Stimulated activated effector memory CD8-positive, alpha-beta T cell treated with anti-CD3 and anti-CD28 coated beads, Interleukin-12 subunit alpha, Interleukin-12 subunit beta, amount 100 ng/mL, for 72 hours (primary cell): ENCODE measurements at regions not wholly inside any gene's neighbourhood (a gene's known extent, or its start where the extent isn't known, plus 50 kb on each side); places are given as distances from the start of the nearest gene placed in this dataset.

ENCODE experiments used
- ATAC-seq: fragments of 150-1000 bp; cut with Tn5 transposase; 2 replicates; pipeline ENCODE4 v1.10.0; 2021
- DNase-seq, 2 donors: peaks; one replicate each; pipeline ENCODE4 v3.0.0; 2021 to 2022; ENCODE audit warnings: low spot score in 2 of 2
- H3K27ac Mint-ChIP-seq: one replicate; pipeline ENCODE4 v1.8.0; 2022; ENCODE audit warnings: mild to moderate bottlenecking, mixed read lengths
- H3K36me3 Mint-ChIP-seq: one replicate; pipeline ENCODE4 v1.8.0; 2022; ENCODE audit warnings: mild to moderate bottlenecking, mixed read lengths
- H3K4me1 Mint-ChIP-seq: one replicate; pipeline ENCODE4 v1.8.0; 2022; ENCODE audit warnings: mixed read lengths
- H3K4me3 Mint-ChIP-seq: one replicate; pipeline ENCODE4 v1.8.0; 2022; ENCODE audit warnings: mild to moderate bottlenecking, mixed read lengths
- H3K9me3 Mint-ChIP-seq: one replicate; pipeline ENCODE4 v1.8.0; 2022; ENCODE audit warnings: mixed read lengths

DNA sequence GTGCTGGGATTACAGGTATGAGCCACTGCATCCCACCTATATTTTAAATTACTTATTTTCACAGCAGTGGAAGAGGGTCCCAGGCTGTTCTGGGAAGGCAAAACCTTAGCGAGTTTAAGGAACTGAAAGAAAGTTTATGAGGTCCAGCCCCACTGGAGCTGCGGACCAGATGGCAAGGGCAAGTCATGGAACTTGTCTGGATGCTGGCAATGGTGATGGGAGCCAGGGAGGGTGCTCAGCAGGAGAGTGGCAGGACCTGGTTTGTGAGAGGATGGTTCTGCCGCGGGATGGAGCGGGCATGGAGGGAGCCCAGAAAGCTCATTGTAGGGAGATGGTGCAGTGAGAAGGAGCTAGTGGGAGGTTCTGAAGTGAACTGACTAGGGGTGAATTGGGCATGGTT is 50.6 kb upstream of the SLC45A1 start:
- no peak overlapping the region for H3K4me3 Mint-ChIP-seq
- ATAC-seq (no peak), DNase-seq (no peak)
- no peaks in the 10 kb centered on the region for H3K36me3 Mint-ChIP-seq
- H3K4me1 Mint-ChIP-seq, result peaks cover 5% of the 10 kb centered on the region
- no peak overlapping the region for H3K27ac Mint-ChIP-seq
- H3K9me3 Mint-ChIP-seq, result no peaks in the 10 kb centered on the region

DNA sequence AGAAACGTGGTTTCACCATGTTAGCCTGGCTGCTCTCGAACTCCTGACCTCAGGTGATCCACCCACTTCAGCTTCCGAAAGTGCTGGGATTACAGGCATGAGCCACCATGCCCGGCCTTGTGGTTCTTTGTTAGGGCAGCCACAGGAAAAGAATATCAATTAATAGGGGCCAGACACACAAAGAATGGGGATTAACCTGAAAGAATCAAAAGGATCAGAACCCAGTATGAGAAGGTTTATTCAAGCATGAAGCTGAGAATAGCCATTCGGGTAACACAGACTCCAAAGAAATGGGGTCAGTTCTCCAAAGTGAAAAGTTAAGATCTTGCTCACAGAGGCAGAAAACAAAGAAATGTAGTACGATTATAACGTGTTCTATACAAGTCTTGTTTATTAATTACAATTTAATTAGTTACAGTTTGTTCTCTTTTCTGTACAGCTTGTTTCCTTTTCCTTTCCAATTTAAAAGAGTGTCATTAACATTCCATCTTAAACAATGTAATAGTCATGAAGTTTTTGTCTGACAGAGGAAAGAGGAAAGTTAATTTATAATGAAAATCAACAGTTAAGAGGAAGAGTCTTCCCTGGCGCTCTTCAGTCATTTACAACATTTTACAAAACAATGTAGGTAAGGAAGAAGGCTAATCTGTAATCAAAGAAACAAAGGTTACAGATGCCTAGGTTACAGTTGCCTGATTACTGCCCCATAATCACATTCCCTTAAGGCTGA is 51.3 kb upstream of the SLC45A1 start:
- Mint-ChIP-seq H3K9me3 (no peaks in the 10 kb centered on the region), H3K27ac (no peak overlapping the region), H3K4me3 (no peak overlapping the region), H3K4me1 (peaks cover 5% of the 10 kb centered on the region), H3K36me3 (no peaks in the 10 kb centered on the region)
- DNase-seq (no peak), ATAC-seq (no peak)

DNA sequence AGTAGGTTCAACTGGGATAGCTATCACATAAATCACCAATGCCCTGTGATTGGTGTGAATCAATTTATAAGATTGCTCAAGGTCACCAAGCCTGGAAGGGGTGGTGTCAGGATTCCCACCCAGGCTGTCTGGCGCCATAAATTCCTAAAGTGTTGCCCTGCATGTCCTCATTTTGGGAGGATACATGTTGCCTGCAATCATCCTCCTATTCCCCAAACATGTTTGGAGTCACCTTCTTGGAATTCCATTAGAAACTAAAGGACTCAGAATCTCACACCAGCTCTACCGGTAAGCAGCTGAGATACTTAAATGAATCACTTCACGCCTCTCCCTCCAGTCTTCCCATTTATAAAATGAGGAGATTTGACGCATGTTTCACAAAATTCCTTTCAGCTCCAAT is 54.1 kb upstream of the SLC45A1 start:
- no peaks in the 10 kb centered on the region for H3K9me3 Mint-ChIP-seq
- ATAC-seq (no peak), DNase-seq (no peak)
- H3K36me3 Mint-ChIP-seq, result no peaks in the 10 kb centered on the region
- H3K4me3 Mint-ChIP-seq, result no peak overlapping the region
- H3K4me1 Mint-ChIP-seq, result peaks cover 5% of the 10 kb centered on the region
- H3K27ac Mint-ChIP-seq, result no peak overlapping the region

DNA sequence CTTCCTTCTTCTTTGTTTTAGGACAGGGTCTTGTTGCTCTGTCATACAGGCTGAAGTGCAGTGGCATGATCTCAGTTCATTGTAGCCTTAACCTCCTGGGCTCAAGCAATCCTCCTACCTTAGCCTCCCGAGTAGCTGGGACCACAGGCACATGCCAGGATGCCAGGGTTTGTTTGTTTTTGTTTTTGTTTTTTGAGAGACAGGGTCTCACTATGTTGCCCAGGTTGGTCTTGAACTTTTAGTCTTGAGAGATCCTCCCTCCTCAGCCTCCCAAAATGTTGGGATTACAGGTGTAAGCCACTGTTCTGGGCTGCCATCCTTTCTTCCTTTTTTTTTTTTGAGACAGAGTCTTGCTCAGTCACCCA is 56.5 kb upstream of the SLC45A1 start:
- H3K36me3 Mint-ChIP-seq, result no peaks in the 10 kb centered on the region
- H3K4me1 Mint-ChIP-seq, result no peaks in the 10 kb centered on the region
- ATAC-seq, result no peak
- no peaks in the 10 kb centered on the region for H3K9me3 Mint-ChIP-seq
- no peak overlapping the region for H3K4me3 Mint-ChIP-seq
- no peak for DNase-seq
- H3K27ac Mint-ChIP-seq, result no peak overlapping the region

DNA sequence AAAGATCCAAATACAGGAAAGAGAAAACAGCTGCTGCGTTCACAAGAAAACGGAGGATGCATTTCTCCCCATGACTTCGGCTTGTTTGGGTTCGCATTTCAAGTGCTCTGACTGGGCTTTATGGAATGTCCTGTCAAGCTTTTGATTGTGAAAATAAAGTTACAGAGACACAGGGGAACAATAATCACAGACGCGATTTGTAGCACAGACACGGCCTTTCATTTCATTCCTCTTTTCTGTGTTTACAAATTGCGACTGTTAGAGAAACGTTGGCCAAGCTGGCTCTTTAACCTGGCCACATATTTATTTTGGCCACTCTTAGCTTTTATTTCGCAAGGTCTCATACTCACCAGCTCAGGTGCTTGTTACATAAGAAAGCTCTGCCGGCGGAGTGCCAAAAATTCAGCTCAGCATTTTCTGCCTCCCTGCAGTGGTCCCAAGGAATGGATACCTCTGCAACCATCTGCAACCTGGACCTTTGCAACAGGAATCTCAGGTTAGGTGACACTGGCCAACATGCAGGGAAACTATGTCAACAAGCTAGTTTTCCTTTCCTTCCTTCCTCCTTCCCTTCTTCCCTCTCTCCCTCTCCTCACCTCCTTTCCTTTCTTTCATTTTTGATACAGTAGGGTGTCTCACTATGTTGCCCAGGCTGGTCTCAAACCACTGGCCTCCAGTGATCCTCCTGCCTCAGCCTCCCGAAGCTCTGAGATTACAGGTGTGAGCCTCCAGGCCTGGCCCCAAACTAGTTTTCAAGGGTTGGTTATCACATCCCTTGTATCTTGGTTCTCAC is 58.2 kb upstream of the SLC45A1 start:
- Mint-ChIP-seq H3K36me3 (no peaks in the 10 kb centered on the region), H3K9me3 (no peaks in the 10 kb centered on the region), H3K27ac (no peak overlapping the region), H3K4me1 (no peaks in the 10 kb centered on the region), H3K4me3 (no peak overlapping the region)
- no peak for DNase-seq
- no peak for ATAC-seq

DNA sequence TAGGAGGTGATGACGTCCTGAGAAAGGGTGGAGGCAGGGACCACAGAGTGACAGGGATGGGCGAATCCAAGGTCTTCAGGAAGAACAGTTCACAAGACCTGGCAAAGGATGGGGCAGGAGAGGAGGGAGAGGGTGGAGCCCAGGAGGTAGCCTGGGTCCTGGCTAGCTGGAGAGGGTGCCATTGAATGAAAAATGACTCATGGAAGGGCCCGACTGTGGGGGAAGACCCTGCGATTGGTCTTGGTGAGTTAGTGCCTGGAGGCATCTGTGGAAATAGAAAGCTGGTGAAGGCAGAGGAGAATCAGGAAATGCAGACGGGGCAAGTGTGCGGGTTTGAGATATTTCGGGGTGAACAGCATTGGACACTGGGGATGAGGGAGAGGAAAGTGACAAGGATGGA is 60.3 kb upstream of the SLC45A1 start:
- no peaks in the 10 kb centered on the region for H3K36me3 Mint-ChIP-seq
- H3K4me3 Mint-ChIP-seq, result no peak overlapping the region
- no peak for ATAC-seq
- H3K9me3 Mint-ChIP-seq, result no peaks in the 10 kb centered on the region
- DNase-seq, result no peak
- peaks cover 3% of the 10 kb centered on the region for H3K4me1 Mint-ChIP-seq
- H3K27ac Mint-ChIP-seq, result peak overlapping the region; percentile 65

DNA sequence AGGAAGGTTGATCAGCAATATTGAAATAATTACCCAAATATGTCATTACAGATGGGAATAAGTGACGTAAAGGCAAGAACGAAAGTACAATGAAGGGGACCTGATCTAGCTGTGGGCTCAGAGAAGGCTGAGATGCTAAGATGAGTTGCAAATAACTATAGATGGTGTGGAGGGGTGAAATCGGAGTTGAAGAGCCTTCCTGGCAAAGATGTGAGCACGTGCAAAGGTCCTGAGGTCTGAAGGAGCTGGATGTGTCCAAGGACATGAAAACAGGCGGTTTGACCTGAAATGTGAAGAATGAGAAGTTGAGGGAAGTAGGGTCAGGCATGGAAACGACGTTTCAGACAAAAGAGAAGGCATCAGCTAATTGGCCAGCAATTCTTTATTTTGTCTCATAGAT is 61.6 kb upstream of the SLC45A1 start:
- no peaks in the 10 kb centered on the region for H3K36me3 Mint-ChIP-seq
- no peaks in the 10 kb centered on the region for H3K9me3 Mint-ChIP-seq
- H3K4me1 Mint-ChIP-seq, result peaks cover 6% of the 10 kb centered on the region
- H3K4me3 Mint-ChIP-seq, result no peak overlapping the region
- DNase-seq (no peak), ATAC-seq (no peak)
- H3K27ac Mint-ChIP-seq, result no peak overlapping the region

DNA sequence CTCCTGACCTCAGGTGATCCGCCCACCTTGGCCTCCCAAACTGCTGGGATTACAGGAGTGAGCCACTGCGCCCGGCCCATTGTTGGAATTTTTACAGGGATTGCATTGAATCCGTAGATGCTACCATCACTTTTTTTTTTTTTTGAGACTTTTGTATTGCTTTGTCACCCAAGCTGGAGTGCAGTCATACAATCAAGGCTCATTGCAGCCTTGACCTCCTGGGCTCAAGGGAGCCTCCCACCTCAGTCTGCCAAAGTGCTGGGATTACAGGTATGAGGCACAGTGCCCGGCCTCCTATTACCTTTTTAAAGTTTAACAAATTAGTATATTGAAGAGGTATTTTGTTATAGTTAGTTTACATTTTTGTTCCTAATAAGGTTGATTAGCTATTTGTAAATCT is 62.2 kb upstream of the SLC45A1 start:
- Mint-ChIP-seq H3K36me3 (no peaks in the 10 kb centered on the region), H3K4me3 (no peak overlapping the region), H3K4me1 (peaks cover 6% of the 10 kb centered on the region), H3K27ac (no peak overlapping the region), H3K9me3 (no peaks in the 10 kb centered on the region)
- DNase-seq, result no peak
- no peak for ATAC-seq

DNA sequence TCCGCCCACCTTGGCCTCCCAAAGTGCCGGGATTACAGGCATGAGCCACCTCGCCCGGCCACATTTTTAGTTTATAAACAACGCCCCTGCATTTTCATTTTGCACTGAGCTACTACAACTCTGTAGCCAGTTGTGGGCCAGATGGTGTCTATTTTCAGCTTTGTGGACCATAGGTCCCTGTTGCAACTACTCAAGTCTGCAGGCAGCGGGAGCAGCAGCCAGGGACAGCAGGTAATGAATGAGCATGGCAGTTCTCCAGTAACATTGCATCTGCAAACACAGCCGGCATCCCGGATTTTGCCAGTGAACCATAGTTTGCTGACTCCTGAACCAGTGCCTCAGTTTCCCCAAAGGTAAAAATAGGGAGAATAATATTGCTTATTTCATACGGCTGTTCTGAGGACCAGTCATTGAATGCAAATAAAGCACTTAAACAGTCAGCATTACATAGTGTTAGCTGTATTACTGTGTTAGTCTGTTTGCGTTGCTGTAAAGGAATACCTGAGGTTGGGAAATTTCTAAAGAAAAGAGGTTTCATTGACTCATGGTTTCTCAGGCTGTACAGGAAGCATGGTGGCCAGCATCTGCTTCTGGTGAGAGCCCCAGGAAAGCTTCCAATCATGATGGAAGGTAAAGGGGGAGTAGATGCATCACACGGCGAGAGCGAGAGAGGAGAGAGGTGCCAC is 65.5 kb upstream of the SLC45A1 start:
- H3K27ac Mint-ChIP-seq, result no peak overlapping the region
- H3K4me1 Mint-ChIP-seq, result peaks cover 18% of the 10 kb centered on the region
- no peaks in the 10 kb centered on the region for H3K36me3 Mint-ChIP-seq
- no peaks in the 10 kb centered on the region for H3K9me3 Mint-ChIP-seq
- H3K4me3 Mint-ChIP-seq, result no peak overlapping the region
- no peak for ATAC-seq
- DNase-seq, result no peak

DNA sequence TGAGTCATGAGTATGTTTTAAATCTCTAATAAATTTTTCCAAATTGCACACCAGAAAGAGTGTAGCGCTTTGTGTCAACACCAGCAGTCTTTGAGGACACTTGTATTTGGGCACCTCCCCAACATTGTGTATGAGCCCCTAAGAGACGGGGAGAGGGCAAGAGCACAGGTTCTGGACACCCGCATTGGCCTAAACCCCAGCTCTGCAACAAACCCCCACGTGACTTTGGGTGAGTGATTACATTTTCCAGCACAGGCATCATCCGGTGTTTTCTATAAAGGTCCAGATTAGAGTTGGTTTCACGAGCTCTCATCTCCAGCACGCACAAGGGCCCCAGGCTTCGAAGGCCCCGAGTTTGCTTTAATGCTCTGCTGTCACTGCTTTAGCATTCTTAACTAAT is 66.3 kb upstream of the SLC45A1 start:
- ATAC-seq, result no peak
- Mint-ChIP-seq H3K4me3 (no peak overlapping the region), H3K36me3 (no peaks in the 10 kb centered on the region), H3K27ac (no peak overlapping the region), H3K4me1 (peaks cover 18% of the 10 kb centered on the region), H3K9me3 (no peaks in the 10 kb centered on the region)
- DNase-seq, result no peak

DNA sequence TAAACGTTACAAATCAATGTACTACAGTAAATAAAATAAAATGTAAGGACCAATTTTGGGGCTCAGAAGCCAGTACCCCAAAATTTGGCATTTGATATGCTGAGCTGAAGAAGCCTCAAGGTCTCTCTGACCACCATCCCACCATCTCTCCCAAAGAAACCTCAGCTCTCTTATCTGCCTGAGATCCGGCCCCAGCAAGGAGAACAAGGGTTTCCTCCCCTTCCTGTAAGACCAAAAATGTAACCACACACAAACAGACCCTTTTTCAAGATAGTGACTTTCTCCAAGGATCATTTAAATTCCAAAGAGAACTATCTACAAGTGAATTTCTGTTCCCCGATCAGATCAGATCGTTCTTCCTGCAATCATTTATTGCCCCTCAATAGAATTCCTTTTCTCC is 68.1 kb upstream of the SLC45A1 start:
- DNase-seq (no peak), ATAC-seq (no peak)
- Mint-ChIP-seq H3K27ac (no peak overlapping the region), H3K9me3 (no peaks in the 10 kb centered on the region), H3K36me3 (no peaks in the 10 kb centered on the region), H3K4me3 (no peak overlapping the region), H3K4me1 (peaks cover 18% of the 10 kb centered on the region)

DNA sequence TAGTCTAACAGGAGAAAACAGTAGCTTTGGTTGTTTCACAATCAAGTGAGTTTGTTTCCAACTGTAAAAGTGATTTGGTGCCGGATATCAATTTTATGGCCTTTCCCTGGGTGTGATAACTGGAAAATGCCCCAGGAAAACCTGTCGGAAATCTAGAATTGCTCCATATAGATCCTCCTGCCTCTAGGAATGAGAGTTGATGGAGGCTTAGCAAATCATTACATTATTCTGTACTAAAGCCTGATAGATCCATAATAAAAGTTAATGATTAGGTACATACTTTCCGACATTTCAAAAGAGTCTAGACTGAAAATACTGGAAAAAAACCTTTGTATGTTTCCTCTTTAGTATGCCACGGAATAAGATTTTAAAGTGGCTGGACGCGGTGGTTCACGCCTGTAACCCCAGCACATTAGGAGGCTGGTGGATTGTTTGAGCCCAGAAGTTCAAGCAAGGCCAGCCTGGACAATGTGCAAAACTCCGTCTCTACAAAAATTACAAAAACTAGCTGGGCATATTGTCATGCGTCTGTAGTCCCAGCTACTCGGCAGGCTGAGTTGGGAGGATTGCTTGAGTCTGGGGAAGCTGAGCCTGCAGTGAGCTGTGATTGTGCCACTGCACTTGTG is 70.0 kb upstream of the SLC45A1 start:
- H3K36me3 Mint-ChIP-seq, result no peaks in the 10 kb centered on the region
- no peaks in the 10 kb centered on the region for H3K9me3 Mint-ChIP-seq
- DNase-seq, result no peak
- no peak overlapping the region for H3K4me3 Mint-ChIP-seq
- H3K27ac Mint-ChIP-seq, result no peak overlapping the region
- H3K4me1 Mint-ChIP-seq, result peaks cover 18% of the 10 kb centered on the region
- ATAC-seq, result no peak

DNA sequence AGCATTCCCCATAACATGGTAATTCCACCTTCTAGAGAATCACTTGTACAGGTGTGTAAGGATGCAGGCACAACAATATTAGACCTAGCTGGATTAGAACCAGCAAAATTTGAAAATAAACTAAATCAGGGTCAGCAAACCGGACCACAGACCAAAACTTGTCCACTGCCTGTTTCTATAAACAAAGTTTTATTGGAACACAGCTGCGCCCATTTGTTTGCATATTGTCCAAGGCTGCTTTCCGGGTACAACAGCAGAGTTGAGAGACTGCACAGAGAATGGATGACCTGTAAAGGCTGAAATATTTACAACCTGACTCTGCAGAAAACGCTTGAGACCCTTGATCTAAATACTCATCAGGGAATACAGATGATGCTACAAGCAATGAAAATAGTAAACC is 73.6 kb upstream of the SLC45A1 start:
- Mint-ChIP-seq H3K27ac (no peak overlapping the region), H3K9me3 (no peaks in the 10 kb centered on the region), H3K4me3 (no peak overlapping the region), H3K36me3 (no peaks in the 10 kb centered on the region), H3K4me1 (no peaks in the 10 kb centered on the region)
- DNase-seq, result no peak
- ATAC-seq, result no peak

DNA sequence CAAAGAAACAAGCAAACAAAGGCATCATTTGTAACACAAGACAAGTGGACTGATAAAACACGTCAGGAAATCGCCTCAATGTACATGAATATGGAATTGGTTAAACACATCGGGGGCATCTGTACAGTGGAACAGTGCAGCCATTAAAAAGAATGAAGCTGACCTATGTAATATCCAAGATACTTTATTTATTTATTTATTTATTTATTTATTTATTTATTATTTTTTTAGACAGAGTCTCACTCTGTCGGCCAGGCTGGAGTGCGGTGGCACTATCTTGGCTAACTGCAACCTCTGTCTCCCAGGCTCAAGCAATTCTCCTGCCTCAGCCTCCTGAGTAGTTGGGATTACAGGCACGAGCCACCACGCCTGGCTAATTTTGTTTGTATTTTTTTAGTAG is 75.4 kb upstream of the SLC45A1 start:
- H3K36me3 Mint-ChIP-seq, result no peaks in the 10 kb centered on the region
- no peaks in the 10 kb centered on the region for H3K9me3 Mint-ChIP-seq
- H3K27ac Mint-ChIP-seq, result no peak overlapping the region
- H3K4me1 Mint-ChIP-seq, result no peaks in the 10 kb centered on the region
- ATAC-seq (no peak), DNase-seq (no peak)
- H3K4me3 Mint-ChIP-seq, result no peak overlapping the region

DNA sequence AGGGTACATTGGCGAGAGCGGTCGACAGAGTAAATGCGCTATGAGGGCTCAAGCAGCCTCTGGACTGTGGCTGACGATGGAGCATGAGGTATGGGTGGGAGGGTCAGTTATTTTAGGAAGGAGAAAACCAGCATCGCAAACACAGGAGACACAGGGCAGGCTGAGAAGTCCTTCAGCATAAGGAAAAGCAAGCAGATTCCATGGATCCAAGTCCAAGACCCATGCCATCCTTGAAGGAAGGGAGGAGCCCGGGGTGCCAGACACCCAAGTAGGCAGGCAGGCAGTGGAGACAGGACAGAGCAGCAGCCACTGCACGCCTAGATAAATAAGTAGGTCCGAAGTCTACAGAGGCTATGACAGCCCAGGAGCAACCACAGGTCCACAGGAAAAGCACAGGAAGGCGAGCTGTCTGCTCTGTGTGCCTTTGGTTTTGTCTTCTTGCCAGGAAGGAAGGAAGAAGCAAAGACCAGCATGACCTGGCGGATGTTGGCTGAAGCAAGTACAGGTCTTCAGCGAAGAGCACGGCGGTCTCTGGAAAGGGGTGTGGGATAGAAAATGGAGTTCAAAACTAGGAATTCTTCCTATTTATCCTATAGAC is 76.4 kb upstream of the SLC45A1 start:
- no peak for DNase-seq
- Mint-ChIP-seq H3K4me3 (no peak overlapping the region), H3K4me1 (no peaks in the 10 kb centered on the region), H3K27ac (peak overlapping the region; percentile 44), H3K9me3 (no peaks in the 10 kb centered on the region), H3K36me3 (no peaks in the 10 kb centered on the region)
- ATAC-seq, result no peak
